ENCODE measurements at regions not wholly inside any gene's neighbourhood (a gene's known extent, or its start where the extent isn't known, plus 50 kb on each side); places are given as distances from the start of the nearest gene placed in this dataset.

DNA sequence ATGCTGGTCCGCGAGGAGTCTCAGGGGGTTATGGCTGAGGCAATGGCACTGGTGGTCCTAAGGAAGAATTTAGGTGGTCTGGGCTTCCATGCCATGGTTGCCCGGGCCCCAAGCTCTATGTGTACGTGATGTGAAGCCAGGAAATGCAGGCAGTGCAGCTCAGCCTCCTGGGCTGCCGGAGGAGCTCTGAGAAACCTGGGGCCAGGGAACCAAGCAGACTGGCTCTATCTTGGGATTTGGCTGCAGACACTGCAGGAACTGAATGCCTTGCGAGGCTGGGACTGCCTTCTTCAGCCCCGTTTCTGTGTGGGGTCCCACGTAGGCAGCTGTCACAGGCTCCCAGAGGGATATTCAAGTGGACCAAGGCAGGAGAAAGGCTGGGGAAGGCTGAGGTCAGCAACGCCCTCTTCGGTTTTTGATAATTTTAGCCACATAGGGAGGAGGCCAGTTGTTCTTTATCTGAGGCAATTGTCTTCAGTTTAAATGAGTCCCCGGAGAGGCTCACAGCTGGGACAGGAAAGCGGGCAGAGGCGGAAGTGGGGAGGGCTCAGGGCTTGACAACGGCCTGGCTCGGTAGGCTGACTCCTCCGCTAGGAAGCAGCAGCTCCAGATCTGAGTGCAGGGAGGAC, 77.7 kb downstream of the RHOB start:
- TF ChIP-seq, protein P1, sequence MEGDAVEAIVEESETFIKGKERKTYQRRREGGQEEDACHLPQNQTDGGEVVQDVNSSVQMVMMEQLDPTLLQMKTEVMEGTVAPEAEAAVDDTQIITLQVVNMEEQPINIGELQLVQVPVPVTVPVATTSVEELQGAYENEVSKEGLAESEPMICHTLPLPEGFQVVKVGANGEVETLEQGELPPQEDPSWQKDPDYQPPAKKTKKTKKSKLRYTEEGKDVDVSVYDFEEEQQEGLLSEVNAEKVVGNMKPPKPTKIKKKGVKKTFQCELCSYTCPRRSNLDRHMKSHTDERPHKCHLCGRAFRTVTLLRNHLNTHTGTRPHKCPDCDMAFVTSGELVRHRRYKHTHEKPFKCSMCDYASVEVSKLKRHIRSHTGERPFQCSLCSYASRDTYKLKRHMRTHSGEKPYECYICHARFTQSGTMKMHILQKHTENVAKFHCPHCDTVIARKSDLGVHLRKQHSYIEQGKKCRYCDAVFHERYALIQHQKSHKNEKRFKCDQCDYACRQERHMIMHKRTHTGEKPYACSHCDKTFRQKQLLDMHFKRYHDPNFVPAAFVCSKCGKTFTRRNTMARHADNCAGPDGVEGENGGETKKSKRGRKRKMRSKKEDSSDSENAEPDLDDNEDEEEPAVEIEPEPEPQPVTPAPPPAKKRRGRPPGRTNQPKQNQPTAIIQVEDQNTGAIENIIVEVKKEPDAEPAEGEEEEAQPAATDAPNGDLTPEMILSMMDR (conservative IDR thresholded peaks at IDR 0.05) = no peak
- H3K27ac ChIP-seq = no peak overlapping the region

DNA sequence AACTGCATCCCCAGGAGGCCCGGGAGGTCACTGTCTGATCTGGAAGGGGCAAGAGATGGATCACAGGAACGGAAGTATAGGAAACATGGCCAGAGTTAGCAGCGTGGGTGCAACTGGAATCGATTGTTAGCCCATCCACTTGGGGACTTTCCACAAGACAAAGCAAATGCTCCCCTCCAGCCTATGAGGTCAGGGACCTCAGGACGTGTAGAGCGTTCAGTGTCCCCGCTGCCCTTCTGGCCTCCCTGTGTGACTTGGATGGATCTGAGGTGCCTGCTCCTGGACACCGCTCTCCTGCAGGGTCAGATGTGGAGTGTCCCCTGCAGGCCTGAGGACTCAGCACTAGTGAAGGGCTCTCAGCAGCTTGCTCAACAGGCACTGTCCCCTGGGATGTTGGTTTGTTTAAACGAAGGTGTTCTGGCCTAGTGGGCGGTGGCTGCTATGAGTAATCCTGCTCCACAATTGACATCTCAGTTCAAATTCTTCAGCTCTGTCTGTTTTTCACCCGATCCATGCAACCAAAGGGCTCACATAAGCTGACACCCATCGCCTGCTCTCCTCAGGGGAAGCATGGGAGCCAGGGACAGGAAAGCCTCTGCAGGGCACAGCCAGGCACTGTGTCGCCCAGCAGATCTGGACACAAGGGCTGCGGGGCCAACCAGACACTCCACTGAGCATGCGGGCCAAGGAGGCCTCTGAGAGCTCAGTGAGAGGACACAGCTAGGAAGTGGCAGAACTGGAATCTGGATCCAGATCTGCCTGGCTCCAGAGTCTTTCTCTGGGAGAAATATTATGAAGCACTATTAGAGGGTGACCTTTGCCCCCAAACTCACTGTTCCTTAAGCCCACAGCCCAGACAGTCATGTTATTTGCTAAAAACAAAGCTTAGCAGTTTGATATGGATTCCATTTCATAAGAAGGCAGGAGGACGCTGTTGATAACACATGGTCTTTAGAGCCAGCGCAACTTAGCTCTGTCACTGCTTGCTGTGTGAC, 78.5 kb downstream of the RHOB start:
- TF ChIP-seq, protein P1 (conservative IDR thresholded peaks at IDR 0.05) = no peak
- no peak overlapping the region for H3K27ac ChIP-seq

DNA sequence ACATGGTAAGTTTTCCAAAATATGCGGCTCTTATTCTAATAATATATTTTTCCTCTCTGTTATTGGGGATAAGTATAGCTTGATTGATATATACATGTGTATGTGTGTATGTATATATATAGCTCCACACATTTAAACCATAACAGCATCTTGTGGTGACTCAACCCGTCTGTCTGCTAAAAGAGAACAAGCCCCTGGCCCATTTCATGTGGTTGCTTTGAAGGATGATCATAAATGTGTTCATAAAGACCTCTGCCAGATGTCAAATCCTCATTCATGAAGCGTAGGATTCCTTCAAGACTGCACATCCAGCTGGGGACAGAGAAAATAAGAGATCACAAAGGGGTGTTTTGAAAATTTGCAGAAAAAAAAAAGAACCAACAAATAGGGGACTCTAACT, 79.3 kb downstream of the RHOB start:
- TF ChIP-seq, protein P1 (conservative IDR thresholded peaks at IDR 0.05) = no peak
- H3K27ac ChIP-seq = no peak overlapping the region

DNA sequence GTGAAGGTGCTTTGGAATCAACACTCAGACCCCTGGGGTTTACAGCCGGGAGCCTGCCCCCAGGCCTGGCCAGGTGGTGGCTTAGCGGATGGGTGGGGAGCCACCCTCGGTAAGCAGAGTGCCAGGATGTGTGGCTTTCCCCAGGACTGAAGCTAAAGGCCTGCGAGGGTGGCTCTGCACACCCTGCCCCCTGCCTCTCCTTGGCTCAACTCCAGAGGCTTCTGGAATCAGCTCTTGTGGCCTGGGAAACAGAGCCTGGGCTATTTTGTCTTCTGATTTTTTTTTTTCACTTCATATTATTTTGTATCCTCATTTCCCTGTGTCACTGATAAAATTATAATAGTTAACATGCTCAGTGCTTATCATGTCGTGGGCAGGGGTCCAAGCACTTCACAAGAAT, 79.8 kb downstream of the RHOB start:
- TF ChIP-seq, protein P1 (conservative IDR thresholded peaks at IDR 0.05) = no peak
- no peak overlapping the region for H3K27ac ChIP-seq

DNA sequence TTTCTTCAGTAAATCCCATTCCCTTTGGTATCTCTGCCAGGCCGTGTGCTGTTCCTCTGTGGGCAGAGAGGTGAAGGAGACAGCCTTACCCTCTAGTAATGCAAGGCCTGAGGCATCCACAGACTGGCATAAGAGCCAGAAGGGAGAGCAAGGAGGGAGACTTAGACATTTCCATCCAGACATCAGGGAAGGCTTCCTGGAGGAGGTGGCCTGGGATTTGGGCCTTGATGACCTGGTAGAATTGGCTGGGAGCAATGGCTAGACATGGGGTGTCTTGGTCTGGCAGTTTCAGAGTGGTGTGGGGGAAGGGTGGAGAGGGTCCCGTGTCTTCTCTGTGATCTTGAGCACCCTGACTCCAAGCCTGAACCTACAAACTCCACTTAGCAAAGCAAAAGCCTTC, 81.8 kb downstream of the RHOB start:
- TF ChIP-seq, protein P1 (conservative IDR thresholded peaks at IDR 0.05) = no peak
- no peak overlapping the region for H3K27ac ChIP-seq

DNA sequence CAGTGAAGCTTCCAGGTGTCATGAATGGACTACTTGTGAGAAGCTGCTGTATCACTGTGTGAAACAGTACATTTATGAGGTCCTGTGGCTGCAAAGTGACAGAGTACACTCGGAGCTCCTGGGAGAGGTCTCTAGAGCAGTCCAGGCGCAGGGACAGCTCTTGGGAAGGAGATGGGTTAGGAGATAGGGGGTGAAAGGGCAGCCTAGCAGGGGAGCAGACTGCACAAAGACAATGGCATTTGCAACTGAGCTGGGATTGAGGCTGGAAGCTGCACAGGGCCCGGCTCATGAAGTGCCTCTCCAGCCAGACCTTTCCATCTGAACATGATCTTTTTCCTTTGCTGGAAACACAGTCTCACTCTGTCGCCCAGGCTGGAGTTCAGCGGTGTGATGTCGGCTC, 83.6 kb downstream of the RHOB start:
- TF ChIP-seq, protein P1 (conservative IDR thresholded peaks at IDR 0.05) = no peak
- no peak overlapping the region for H3K27ac ChIP-seq

DNA sequence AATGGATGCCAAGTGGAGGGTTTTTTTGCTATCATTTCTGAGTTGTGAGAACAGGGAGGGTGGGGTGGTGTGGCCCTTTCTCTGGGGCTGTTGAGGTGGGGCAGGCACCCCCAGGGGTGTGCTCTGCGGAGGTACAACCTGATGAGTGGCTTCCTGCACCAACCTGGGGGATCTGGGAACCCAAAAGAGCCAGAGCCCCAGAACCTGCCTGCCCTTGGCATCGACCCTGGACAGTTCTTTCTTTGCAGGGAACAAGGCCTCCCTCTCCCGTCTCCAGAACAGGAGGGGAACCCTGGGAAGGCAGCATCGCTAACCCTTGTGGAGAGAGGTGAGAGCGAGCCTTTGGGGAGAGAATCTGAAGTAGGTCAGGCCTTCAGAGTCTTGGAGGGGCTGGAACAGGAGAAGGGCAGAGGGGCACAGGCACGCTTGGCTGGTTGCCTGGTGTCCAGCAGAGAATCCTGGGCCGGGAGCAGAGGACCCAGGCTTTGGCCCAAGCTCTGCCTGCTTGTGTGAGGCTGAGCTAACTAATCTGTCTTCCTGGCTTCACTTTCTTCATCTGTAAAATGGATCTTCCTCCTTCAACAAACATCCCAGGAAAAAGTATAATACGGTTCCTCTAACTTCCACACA, 84.9 kb downstream of the RHOB start:
- H3K27ac ChIP-seq = no peak overlapping the region
- TF ChIP-seq, protein P1 (conservative IDR thresholded peaks at IDR 0.05) = no peak
